K562 (cell line): ENCODE measurements at regions not wholly inside any gene's neighbourhood (a gene's known extent, or its start where the extent isn't known, plus 50 kb on each side); places are given as distances from the start of the nearest gene placed in this dataset.

Source experiments
- ATAC-seq: fragments of 200-7000 bp; cut with Tn5 transposase; 3 replicates; pipeline ENCODE4 v1.9.1; 2020; ENCODE audit warnings: moderate library complexity
- BruUV-seq: library from RNA; stranded (reverse); fragments of 400-500 nt; replicated peaks from 2 replicates; lab custom pipeline; 2021; lab: Mats Ljungman, UMichigan
- CTCF ChIA-PET: fragments of 300-600 bp; formaldehyde crosslinking; extraction: SDS; loops from one replicate; lab custom pipeline; 2021; ENCODE audit warnings: low intra/inter-chr PET ratio; lab: Yijun Ruan, JAX
- POLR2A ChIA-PET: fragments of 300-600, 350-650 bp; sonication (Branson Sonifier 250); formaldehyde crosslinking; extraction: SDS; loops from one replicate; lab custom pipeline; 2021; ENCODE audit warnings: antibody characterized with exemption, inconsistent platforms; lab: Yijun Ruan, JAX
- DNase-seq, 4 experiments: peaks; one replicate each; pipeline versions ENCODE4 v3.0.0 to v3.0.0-alpha.2; 2011 to 2018; ENCODE audit warnings: low spot score in 3 of 4, mixed read lengths in 3 of 4; ENCODE audit errors: extremely low read depth in 1 of 4
- FAIRE-seq: peaks from 2 replicates; lab custom pipeline; 2011; peaks lifted over from hg19 to GRCh38; lab: Jason Lieb, UNC
- H2AFZ ChIP-seq: 2 replicates; pipeline ENCODE4 v1.6.0; 2011; ENCODE audit warnings: low read depth, low read length, control low read depth, inconsistent platforms
- H3K27ac ChIP-seq: fragments of 200-600 bp; 3 replicates; pipeline ENCODE4 v1.8.0; 2011; ENCODE audit warnings: low read depth, mild to moderate bottlenecking, control low read depth, inconsistent platforms, low read length, moderate library complexity, mixed read lengths; ENCODE audit errors: extremely low read depth
- H3K27me3 ChIP-seq, 2 experiments: fragments of 300-600 bp in 1 of 2; 2 replicates in 1 of 2; 3 replicates in 1 of 2; pipeline versions ENCODE4 v1.6.0 to v1.8.0; 2011; ENCODE audit warnings: inconsistent platforms in 2 of 2, low read length in 2 of 2, mild to moderate bottlenecking in 1 of 2, mixed read lengths in 1 of 2, moderate library complexity in 1 of 2; ENCODE audit not compliant: control insufficient read depth in 2 of 2, insufficient read depth in 2 of 2
- H3K36me3 ChIP-seq: fragments of 300-600 bp; 3 replicates; pipeline ENCODE4 v1.8.0; 2011; ENCODE audit warnings: mild to moderate bottlenecking, low read length, inconsistent platforms; ENCODE audit not compliant: control insufficient read depth, insufficient read depth
- H3K4me1 ChIP-seq, 2 experiments: fragments of 200-600 bp in 1 of 2; replicated peaks in 1 of 2; 2 replicates in 1 of 2; 3 replicates in 1 of 2; pipeline versions ENCODE4 v1.5.1 to v1.8.0; 2011; ENCODE audit warnings: inconsistent platforms in 2 of 2, low read length in 2 of 2, mild to moderate bottlenecking in 1 of 2, mixed read lengths in 1 of 2, moderate library complexity in 1 of 2; ENCODE audit not compliant: control insufficient read depth in 2 of 2, insufficient read depth in 2 of 2
- H3K4me2 ChIP-seq: 2 replicates; pipeline ENCODE4 v1.6.1; 2011; ENCODE audit warnings: low read length, control low read depth, inconsistent platforms, mixed read lengths; ENCODE audit not compliant: insufficient read depth
- H3K4me3 ChIP-seq: fragments of 200-600 bp; sonication (generic), shearing (Covaris generic); 2 replicates; pipeline ENCODE4 v1.5.1; 2016; ENCODE audit warnings: control low read depth, inconsistent platforms
- H3K79me2 ChIP-seq: fragments of 200-600 bp; 3 replicates; pipeline ENCODE4 v1.8.0; 2011; ENCODE audit warnings: low read length, inconsistent platforms; ENCODE audit not compliant: control insufficient read depth, insufficient read depth
- H3K9ac ChIP-seq, 2 experiments: 2 replicates each; pipeline versions ENCODE4 v1.6.0 to v1.6.1; 2011; ENCODE audit warnings: low read depth in 2 of 2, low read length in 2 of 2, control low read depth in 1 of 2, inconsistent platforms in 1 of 2, mild to moderate bottlenecking in 1 of 2, mixed read lengths in 1 of 2; ENCODE audit not compliant: insufficient read depth in 1 of 2
- H3K9me1 ChIP-seq: one replicate; pipeline ENCODE4 v1.6.0; 2011; ENCODE audit warnings: inconsistent platforms, mild to moderate bottlenecking, low read length, moderate library complexity; ENCODE audit not compliant: control insufficient read depth, insufficient read depth
- H3K9me3 ChIP-seq: replicated peaks from 2 replicates; pipeline ENCODE4 v1.5.1; 2011; ENCODE audit warnings: low read depth, low read length, inconsistent platforms; ENCODE audit not compliant: control insufficient read depth, insufficient read depth
- H4K20me1 ChIP-seq: replicated peaks from 2 replicates; pipeline ENCODE4 v1.6.1; 2011; ENCODE audit warnings: low read length, inconsistent platforms, mixed read lengths; ENCODE audit not compliant: control insufficient read depth, insufficient read depth
- FOXJ2 ChIP-seq: fragments of 200-800 bp; sonication (Bioruptor generic); IDR thresholded peaks from 2 replicates; pipeline ENCODE4 v1.6.1; 2016; ENCODE audit warnings: missing genetic modification characterization, missing compliant biosample characterization
- GABPB2 ChIP-seq: fragments of 250-450 bp; sonication (Bioruptor Pico); conservative IDR thresholded peaks from 2 replicates; pipeline ENCODE4 v1.5.1; 2021; ENCODE audit warnings: mild to moderate bottlenecking
- HES1 ChIP-seq: fragments of 450-650 bp; IDR thresholded peaks from 2 replicates; pipeline ENCODE4 v1.6.1; 2016; ENCODE audit warnings: low read depth, mild to moderate bottlenecking, moderate library complexity
- NCOA4 ChIP-seq: fragments of 450-650 bp; IDR thresholded peaks from 2 replicates; pipeline ENCODE4 v1.6.1; 2018; ENCODE audit warnings: mild to moderate bottlenecking; ENCODE audit not compliant: partially characterized antibody
- PCBP1 ChIP-seq: fragments of 200-400 bp; formaldehyde crosslinking; IDR thresholded peaks from 2 replicates; pipeline ENCODE4 v1.6.1; 2018; ENCODE audit warnings: mild to moderate bottlenecking, low read depth, low read length; ENCODE audit not compliant: poor library complexity, severe bottlenecking
- PCBP2 ChIP-seq: fragments of 200-400 bp; formaldehyde crosslinking; IDR thresholded peaks from 2 replicates; pipeline ENCODE4 v1.6.1; 2018; ENCODE audit warnings: low read length, low read depth, mild to moderate bottlenecking, moderate library complexity; ENCODE audit not compliant: poor library complexity, severe bottlenecking
- SMARCB1 ChIP-seq: IDR thresholded peaks from 2 replicates; pipeline ENCODE4 v1.6.1; 2011; ENCODE audit warnings: improper control_type of control experiment, low read depth; ENCODE audit not compliant: insufficient read length
- ZNF41 ChIP-seq: fragments of 250-450 bp; sonication (Bioruptor Pico); conservative IDR thresholded peaks from 2 replicates; pipeline ENCODE4 v1.4.0; 2020; ENCODE audit warnings: mild to moderate bottlenecking
- ZNF511 ChIP-seq: sonication (generic); formaldehyde crosslinking; IDR thresholded peaks from 2 replicates; pipeline ENCODE4 v1.8.0; 2022; ENCODE audit warnings: mild to moderate bottlenecking, missing genetic modification reagents
- ZSCAN29 ChIP-seq: fragments of 450-650 bp; IDR thresholded peaks from 2 replicates; pipeline ENCODE4 v1.6.1; 2017
- WGBS: fragments of 100-300 bp; shearing (Covaris generic); methylation state at CpG from one replicate; pipeline ENCODE4 v1.1.6; 2016; ENCODE audit warnings: low coverage, mixed read lengths; ENCODE audit not compliant: insufficient coverage; ENCODE audit errors: missing lambda C conversion rate; 5-methylcytosine and 5-hydroxymethylcytosine counted together
- in situ Hi-C: fragments of 300-500 bp; cut with MboI; formaldehyde crosslinking; loops from 4 replicates; pipeline ENCODE4 v1.15.0; 2018; ENCODE audit warnings: inconsistent platforms, mixed read lengths
- intact Hi-C: fragments of 100-400 bp; cut with micrococcal nuclease; formaldehyde crosslinking; loops from 2 replicates; pipeline ENCODE4 v1.14.2; 2022

- ChIA-PET CTCF (no interaction called here), POLR2A (no interaction called here)
- no peak overlapping the region for H3K4me2 ChIP-seq
- H3K9me3 ChIP-seq: 0 out of 2 replicates have a peak, but pooled peaks cover 2% of the 10 kb centered on the region
- H3K4me3 ChIP-seq: no peak overlapping the region
- no peaks in the 10 kb centered on the region for H3K79me2 ChIP-seq
- WGBS: 100% methylated on average over 1 of the region's 2 CpGs
- TF ChIP-seq ZNF511 (CRISPR knock-in tag) (no peak), ZSCAN29 (no peak), FOXJ2 (tag) (no peak), NCOA4 (no peak), PCBP1 (no peak), HES1 (no peak), PCBP2 (no peak), ZNF41 (CRISPR knock-in tag) (no peak), GABPB2 (CRISPR knock-in tag) (no peak), SMARCB1 (no peak)
- H3K27me3 ChIP-seq: no peaks in the 10 kb centered on the region
- ATAC-seq (no peak), FAIRE-seq (no peak), DNase-seq (no peak)
- in situ Hi-C loops (no loop called here), intact Hi-C loops (no loop called here)
- H3K36me3 ChIP-seq: no peaks in the 10 kb centered on the region
- peaks cover 0 to 42% of the 10 kb centered on the region in 2 experiments; a peak in 4 of 5 replicates for H3K4me1 ChIP-seq
- no peak overlapping the region for H3K9ac ChIP-seq
- H4K20me1 ChIP-seq: no peaks in the 10 kb centered on the region
- H3K9me1 ChIP-seq: no peaks in the 10 kb centered on the region
- H3K27ac ChIP-seq: no peak overlapping the region
- no TSS peak for BruUV-seq
- no peak overlapping the region for H2AFZ ChIP-seq
These were observed 398.4 kb upstream of the NR2F2 start for GRCh38 chr15:95932141-95932540.
